Keratinocyte (primary cell): ENCODE measurements at regions not wholly inside any gene's neighbourhood (a gene's known extent, or its start where the extent isn't known, plus 50 kb on each side); places are given as distances from the start of the nearest gene placed in this dataset.

Experiments
- DNase-seq: peaks from one replicate; pipeline ENCODE4 v3.0.0-alpha.2; 2011; ENCODE audit warnings: low read depth, missing footprints, low spot score
- FAIRE-seq: peaks from 2 replicates; lab custom pipeline; 2011; peaks lifted over from hg19 to GRCh38; lab: Jason Lieb, UNC
- H2AFZ ChIP-seq: 2 replicates; pipeline ENCODE4 v1.6.0; 2012; ENCODE audit warnings: low read length, control low read depth, inconsistent platforms; ENCODE audit not compliant: control insufficient read depth
- H3K27ac ChIP-seq: 2 replicates; pipeline ENCODE4 v1.5.1; 2011; ENCODE audit warnings: low read length; ENCODE audit not compliant: control insufficient read depth, insufficient read depth
- H3K27me3 ChIP-seq: 3 replicates; pipeline ENCODE4 v1.6.0; 2011; ENCODE audit warnings: low read length; ENCODE audit not compliant: control insufficient read depth, insufficient read depth; ENCODE audit errors: extremely low read depth
- H3K36me3 ChIP-seq, 2 experiments: 2 replicates in 1 of 2; 3 replicates in 1 of 2; pipeline ENCODE4 v1.5.1; 2011; ENCODE audit warnings: low read length in 2 of 2, mild to moderate bottlenecking in 1 of 2; ENCODE audit not compliant: control insufficient read depth in 2 of 2, insufficient read depth in 2 of 2; ENCODE audit errors: extremely low read depth in 1 of 2
- H3K4me1 ChIP-seq: 3 replicates; pipeline ENCODE4 v1.5.1; 2011; ENCODE audit warnings: low read length; ENCODE audit not compliant: control insufficient read depth, insufficient read depth; ENCODE audit errors: extremely low read depth
- H3K4me2 ChIP-seq: 3 replicates; pipeline ENCODE4 v1.6.0; 2011; ENCODE audit warnings: low read depth, low read length; ENCODE audit not compliant: control insufficient read depth, insufficient read depth; ENCODE audit errors: extremely low read depth
- H3K4me3 ChIP-seq, 3 experiments: fragments of 200-600 bp in 1 of 3; sonication (generic) in 1 of 3; 2 replicates in 2 of 3; 3 replicates in 1 of 3; pipeline ENCODE4 v1.5.1; 2011 to 2016; ENCODE audit warnings: low read length in 3 of 3, mild to moderate bottlenecking in 3 of 3, control low read depth in 2 of 3, inconsistent platforms in 1 of 3, low read depth in 1 of 3, mixed read lengths in 1 of 3, mixed run types in 1 of 3, moderate library complexity in 1 of 3; ENCODE audit not compliant: control insufficient read depth in 2 of 3, insufficient read depth in 2 of 3; ENCODE audit errors: extremely low read depth in 1 of 3
- H3K79me2 ChIP-seq: 2 replicates; pipeline ENCODE4 v1.6.0; 2012; ENCODE audit warnings: low read length; ENCODE audit not compliant: control insufficient read depth, insufficient read depth
- H3K9ac ChIP-seq: 3 replicates; pipeline ENCODE4 v1.6.0; 2011; ENCODE audit warnings: low read length; ENCODE audit not compliant: control insufficient read depth, insufficient read depth; ENCODE audit errors: extremely low read depth
- H3K9me1 ChIP-seq: 3 replicates; pipeline ENCODE4 v1.6.0; 2011; ENCODE audit warnings: low read length; ENCODE audit not compliant: control insufficient read depth, insufficient read depth; ENCODE audit errors: extremely low read depth
- H3K9me3 ChIP-seq: 2 replicates; pipeline ENCODE4 v1.5.1; 2012; ENCODE audit warnings: low read depth, low read length; ENCODE audit not compliant: control insufficient read depth
- H4K20me1 ChIP-seq: 3 replicates; pipeline ENCODE4 v1.6.0; 2011; ENCODE audit warnings: low read length; ENCODE audit not compliant: control insufficient read depth, insufficient read depth; ENCODE audit errors: extremely low read depth
- EZH2 ChIP-seq: IDR thresholded peaks from one replicate; pipeline ENCODE4 v1.6.1; 2012; ENCODE audit warnings: inconsistent platforms, mild to moderate bottlenecking, low read length, moderate library complexity
- dilution Hi-C: fragments of 300-500 bp; cut with MboI; formaldehyde crosslinking; loops from one replicate; pipeline ENCODE4 v1.7.0; 2020; ENCODE audit warnings: low sequenced_read_pairs; ENCODE audit not compliant: extremely low pct_ligation_motif_present
- TF ChIP-seq, protein P1 (sequence below), 3 experiments: IDR thresholded peaks in 1 of 3; conservative IDR thresholded peaks in 1 of 3; optimal IDR thresholded peaks in 1 of 3; 2 replicates in 2 of 3; 3 replicates in 1 of 3; pipeline versions ENCODE3 to v1.5.1; 2011; ENCODE audit warnings: low read length in 3 of 3, mild to moderate bottlenecking in 3 of 3, moderate library complexity in 2 of 3, control low read depth in 1 of 3, inconsistent platforms in 1 of 3; ENCODE audit not compliant: insufficient read depth in 2 of 3; ENCODE audit errors: extremely low read depth in 1 of 3

DNA sequence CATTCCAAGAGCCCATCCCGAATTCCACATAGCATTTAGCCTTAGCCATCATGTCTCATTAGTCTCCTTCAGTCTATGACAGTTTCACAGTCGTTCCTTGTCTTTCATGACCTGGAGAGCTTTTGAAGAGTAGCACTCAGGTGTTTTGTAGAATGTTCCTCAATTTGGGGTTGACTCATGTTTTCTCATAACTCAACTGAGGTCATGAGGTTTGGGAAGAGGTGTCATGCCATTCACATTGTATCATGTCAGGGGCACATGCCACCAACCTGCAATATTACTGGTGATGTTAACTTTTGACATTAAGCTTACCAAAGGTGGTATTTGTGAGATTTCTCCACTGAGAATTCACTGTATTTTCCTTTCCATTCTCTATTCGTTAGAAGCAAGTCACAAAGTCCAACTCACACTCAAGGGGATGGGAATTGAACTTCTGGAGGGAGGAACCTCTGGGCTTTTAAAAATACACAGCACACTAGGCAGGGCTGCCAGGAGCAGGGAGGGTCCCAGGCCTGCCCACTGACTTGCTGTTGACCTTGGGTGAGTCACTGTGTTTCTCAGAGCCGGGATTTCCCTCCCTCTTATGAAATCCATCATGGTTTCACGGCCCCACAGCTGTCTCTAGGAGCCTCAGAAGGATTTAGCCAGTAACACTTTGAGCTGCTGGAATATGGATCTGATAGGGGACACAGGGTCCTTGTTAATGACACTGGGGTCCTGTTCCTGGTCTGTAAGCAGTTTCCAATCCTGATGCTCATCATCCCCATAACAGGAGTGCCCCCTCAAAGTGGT is 74.4 kb upstream of the TCF7L2 start:
- H2AFZ ChIP-seq = no peak overlapping the region
- H3K9me1 ChIP-seq = no peaks in the 10 kb centered on the region
- H3K9ac ChIP-seq = no peak overlapping the region
- no peaks in the 10 kb centered on the region for H3K9me3 ChIP-seq
- TF ChIP-seq, protein P1, sequence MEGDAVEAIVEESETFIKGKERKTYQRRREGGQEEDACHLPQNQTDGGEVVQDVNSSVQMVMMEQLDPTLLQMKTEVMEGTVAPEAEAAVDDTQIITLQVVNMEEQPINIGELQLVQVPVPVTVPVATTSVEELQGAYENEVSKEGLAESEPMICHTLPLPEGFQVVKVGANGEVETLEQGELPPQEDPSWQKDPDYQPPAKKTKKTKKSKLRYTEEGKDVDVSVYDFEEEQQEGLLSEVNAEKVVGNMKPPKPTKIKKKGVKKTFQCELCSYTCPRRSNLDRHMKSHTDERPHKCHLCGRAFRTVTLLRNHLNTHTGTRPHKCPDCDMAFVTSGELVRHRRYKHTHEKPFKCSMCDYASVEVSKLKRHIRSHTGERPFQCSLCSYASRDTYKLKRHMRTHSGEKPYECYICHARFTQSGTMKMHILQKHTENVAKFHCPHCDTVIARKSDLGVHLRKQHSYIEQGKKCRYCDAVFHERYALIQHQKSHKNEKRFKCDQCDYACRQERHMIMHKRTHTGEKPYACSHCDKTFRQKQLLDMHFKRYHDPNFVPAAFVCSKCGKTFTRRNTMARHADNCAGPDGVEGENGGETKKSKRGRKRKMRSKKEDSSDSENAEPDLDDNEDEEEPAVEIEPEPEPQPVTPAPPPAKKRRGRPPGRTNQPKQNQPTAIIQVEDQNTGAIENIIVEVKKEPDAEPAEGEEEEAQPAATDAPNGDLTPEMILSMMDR (optimal IDR thresholded peaks at IDR 0.05 in 1 of 3, IDR thresholded peaks at IDR 0.05 in 1 of 3, conservative IDR thresholded peaks at IDR 0.05 in 1 of 3; ENCODE audit: extremely low read depth in 1 of 3, insufficient read depth in 2 of 3, low read length in 3 of 3) = no peak
- TF ChIP-seq EZH2 = no peak
- H3K27ac ChIP-seq = no peak overlapping the region
- H4K20me1 ChIP-seq = no peaks in the 10 kb centered on the region
- H3K4me3 ChIP-seq = no peak overlapping the region
- H3K4me2 ChIP-seq = no peak overlapping the region
- H3K36me3 ChIP-seq = no peaks in the 10 kb centered on the region
- no peaks in the 10 kb centered on the region for H3K79me2 ChIP-seq
- dilution Hi-C loops = no loop called here
- peaks cover 5% of the 10 kb centered on the region for H3K4me1 ChIP-seq
- FAIRE-seq = no peak
- DNase-seq = no peak
- H3K27me3 ChIP-seq = no peaks in the 10 kb centered on the region

DNA sequence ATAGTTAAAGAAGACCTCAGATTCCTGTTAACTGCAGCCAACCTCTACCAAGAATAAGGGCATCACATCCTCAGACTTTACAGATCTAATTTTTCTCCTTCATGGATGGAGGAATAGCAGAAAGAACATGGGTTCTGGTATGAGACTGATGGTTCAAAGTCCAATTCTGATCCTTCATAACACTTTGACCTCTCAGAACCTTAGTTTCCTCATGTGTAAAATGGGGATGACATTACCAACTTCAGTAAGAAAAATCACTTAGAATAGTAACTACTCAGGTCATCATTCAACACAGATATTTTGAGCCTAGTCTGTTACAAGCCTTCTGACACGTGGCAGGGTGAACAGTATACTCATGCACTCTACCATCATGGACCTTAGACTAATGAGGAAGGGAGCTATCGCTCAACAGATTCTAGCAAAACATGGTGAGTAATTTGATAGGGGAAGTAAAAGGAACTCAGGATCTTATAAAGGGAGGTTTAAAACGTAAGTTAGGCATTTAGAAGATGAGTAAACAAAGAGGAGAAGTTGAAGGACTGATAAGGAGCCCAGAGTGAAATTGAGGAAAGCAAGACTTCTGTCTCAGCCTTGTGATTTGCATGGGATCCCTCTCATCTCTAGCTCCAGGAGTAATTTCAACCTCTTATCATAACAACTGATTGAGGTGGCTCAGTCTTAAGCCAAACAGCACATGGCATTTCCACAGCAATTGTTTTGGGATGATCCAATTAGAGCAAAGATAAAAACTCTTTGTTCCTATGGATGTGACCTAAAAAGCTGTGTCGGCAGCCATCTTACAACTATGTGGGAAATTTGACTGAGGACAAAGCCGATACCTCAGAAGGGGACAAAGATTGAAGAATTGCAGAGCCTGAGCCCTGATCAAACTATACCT is 69.2 kb upstream of the TCF7L2 start:
- FAIRE-seq = peak; percentile 29
- no peaks in the 10 kb centered on the region for H4K20me1 ChIP-seq

More for the DNA sequence above, 69.2 kb upstream of the TCF7L2 start:
- TF ChIP-seq, protein P1 (optimal IDR thresholded peaks at IDR 0.05 in 1 of 3, IDR thresholded peaks at IDR 0.05 in 1 of 3, conservative IDR thresholded peaks at IDR 0.05 in 1 of 3; ENCODE audit: extremely low read depth in 1 of 3, insufficient read depth in 2 of 3, low read length in 3 of 3) = no peak
- TF ChIP-seq EZH2 = no peak
- no peaks in the 10 kb centered on the region for H3K79me2 ChIP-seq
- no peak overlapping the region for H2AFZ ChIP-seq
- H3K9me1 ChIP-seq = no peaks in the 10 kb centered on the region
- H3K9ac ChIP-seq = no peak overlapping the region
- H3K27me3 ChIP-seq = no peaks in the 10 kb centered on the region
- H3K36me3 ChIP-seq = no peaks in the 10 kb centered on the region
- no peak overlapping the region for H3K27ac ChIP-seq
- H3K4me3 ChIP-seq = no peak overlapping the region
- H3K9me3 ChIP-seq = no peaks in the 10 kb centered on the region
- no peak for DNase-seq
- peaks cover 3% of the 10 kb centered on the region for H3K4me1 ChIP-seq
- H3K4me2 ChIP-seq = no peak overlapping the region
- dilution Hi-C loops = no loop called here
